Endothelial cell of umbilical vein (primary cell): ENCODE measurements at regions not wholly inside any gene's neighbourhood (a gene's known extent, or its start where the extent isn't known, plus 50 kb on each side); places are given as distances from the start of the nearest gene placed in this dataset.

ENCODE experiments used
- BruUV-seq: library from RNA; stranded (reverse); fragments of 400-500 nt; replicated peaks from 2 replicates; lab custom pipeline; 2021; lab: Mats Ljungman, UMichigan
- CTCF ChIA-PET: fragments of 300-600, 350-600 bp; sonication (Branson Sonifier 250); formaldehyde crosslinking; loops from one replicate; lab custom pipeline; 2021; ENCODE audit warnings: antibody characterized with exemption, inconsistent platforms; lab: Charles Lee
- POLR2A ChIA-PET: fragments of 300-600, 350-600 bp; sonication (Branson Sonifier 250); formaldehyde crosslinking; loops from one replicate; lab custom pipeline; 2021; ENCODE audit warnings: antibody characterized with exemption, inconsistent platforms; lab: Charles Lee
- DNase-seq: peaks from one replicate; pipeline ENCODE4 v3.0.0-alpha.2; 2011; ENCODE audit warnings: low read depth, low spot score
- FAIRE-seq: peaks from 2 replicates; lab custom pipeline; 2011; peaks lifted over from hg19 to GRCh38; lab: Jason Lieb, UNC
- H2AFZ ChIP-seq: 2 replicates; pipeline ENCODE4 v1.6.0; 2012; ENCODE audit warnings: low read depth, low read length, control low read depth, inconsistent platforms
- H3K27ac ChIP-seq: 2 replicates; pipeline ENCODE4 v1.5.1; 2011; ENCODE audit warnings: low read depth, mild to moderate bottlenecking, control low read depth, low read length, moderate library complexity; ENCODE audit not compliant: insufficient read depth
- H3K27me3 ChIP-seq, 2 experiments: 2 replicates each; pipeline versions ENCODE4 v1.6.0 to v1.6.1; 2011; ENCODE audit warnings: low read length in 2 of 2, mixed read lengths in 1 of 2; ENCODE audit not compliant: control insufficient read depth in 2 of 2, insufficient read depth in 2 of 2
- H3K36me3 ChIP-seq, 2 experiments: 2 replicates in 1 of 2; 3 replicates in 1 of 2; pipeline ENCODE4 v1.5.1; 2011; ENCODE audit warnings: low read length in 2 of 2, mild to moderate bottlenecking in 1 of 2, moderate library complexity in 1 of 2; ENCODE audit not compliant: control insufficient read depth in 2 of 2, insufficient read depth in 2 of 2; ENCODE audit errors: extremely low read depth in 1 of 2
- H3K4me1 ChIP-seq: 3 replicates; pipeline ENCODE4 v1.5.1; 2011; ENCODE audit warnings: mild to moderate bottlenecking, low read length; ENCODE audit not compliant: control insufficient read depth, insufficient read depth; ENCODE audit errors: extremely low read depth
- H3K4me2 ChIP-seq: 2 replicates; pipeline ENCODE4 v1.6.1; 2011; ENCODE audit warnings: low read length, control low read depth, mixed read lengths; ENCODE audit not compliant: insufficient read depth
- H3K4me3 ChIP-seq, 3 experiments: fragments of 200-600 bp in 1 of 3; sonication (generic), shearing (Covaris generic) in 1 of 3; replicated peaks in 1 of 3; 2 replicates each; pipeline ENCODE4 v1.5.1; 2011 to 2016; ENCODE audit warnings: control low read depth in 3 of 3, low read length in 3 of 3, mild to moderate bottlenecking in 2 of 3, inconsistent platforms in 1 of 3, low read depth in 1 of 3, moderate library complexity in 1 of 3; ENCODE audit not compliant: insufficient read depth in 1 of 3
- H3K79me2 ChIP-seq: 2 replicates; pipeline ENCODE4 v1.6.0; 2012; ENCODE audit warnings: low read length, inconsistent platforms; ENCODE audit not compliant: control insufficient read depth, insufficient read depth
- H3K9ac ChIP-seq: replicated peaks from 2 replicates; pipeline ENCODE3; 2011; ENCODE audit warnings: low read length, control low read depth; ENCODE audit not compliant: insufficient read depth; ENCODE audit errors: extremely low read depth
- H3K9me1 ChIP-seq: replicated peaks from 3 replicates; pipeline ENCODE4 v1.6.0; 2011; ENCODE audit warnings: mild to moderate bottlenecking, low read length; ENCODE audit not compliant: control insufficient read depth, insufficient read depth; ENCODE audit errors: extremely low read depth
- H3K9me3 ChIP-seq: replicated peaks from 2 replicates; pipeline ENCODE4 v1.5.1; 2012; ENCODE audit warnings: low read length, inconsistent platforms; ENCODE audit not compliant: control insufficient read depth, insufficient read depth
- H4K20me1 ChIP-seq: replicated peaks from 2 replicates; pipeline ENCODE3; 2011; ENCODE audit warnings: mild to moderate bottlenecking, low read length; ENCODE audit not compliant: control insufficient read depth, insufficient read depth; ENCODE audit errors: extremely low read depth
- EZH2 ChIP-seq: IDR thresholded peaks from 2 replicates; pipeline ENCODE4 v1.6.1; 2012; ENCODE audit warnings: borderline replicate concordance, low read depth, mild to moderate bottlenecking, moderate library complexity, low read length, inconsistent platforms; ENCODE audit not compliant: severe bottlenecking
- FOS ChIP-seq: IDR thresholded peaks from 2 replicates; pipeline ENCODE4 v1.6.1; 2011; ENCODE audit warnings: mild to moderate bottlenecking, low read length, moderate library complexity, borderline replicate concordance; ENCODE audit not compliant: insufficient read depth
- GATA2 ChIP-seq: IDR thresholded peaks from 2 replicates; pipeline ENCODE4 v1.7.0; 2011; ENCODE audit warnings: low read depth, mild to moderate bottlenecking, moderate library complexity, mixed read lengths, low read length; ENCODE audit not compliant: insufficient read length, insufficient read depth
- JUN ChIP-seq: IDR thresholded peaks from 2 replicates; pipeline ENCODE4 v1.6.1; 2011; ENCODE audit warnings: borderline replicate concordance, low read depth; ENCODE audit not compliant: insufficient read length, insufficient read depth
- MYC ChIP-seq: IDR thresholded peaks from one replicate; pipeline ENCODE4 v1.6.1; 2011; ENCODE audit warnings: mild to moderate bottlenecking, low read depth, low read length
- POLR2A ChIP-seq: IDR thresholded peaks from 2 replicates; pipeline ENCODE4 v1.6.1; 2012; ENCODE audit warnings: low read depth, mild to moderate bottlenecking, control low read depth, low read length
- POLR2AphosphoS5 ChIP-seq: IDR thresholded peaks from 2 replicates; pipeline ENCODE4 v1.6.1; 2012; ENCODE audit warnings: low read depth, mild to moderate bottlenecking, control low read depth, low read length, moderate library complexity; ENCODE audit not compliant: insufficient read depth
- dilution Hi-C: fragments of 300-500 bp; cut with MboI; formaldehyde crosslinking; loops from one replicate; pipeline ENCODE4 v1.15.0; 2019; ENCODE audit warnings: low sequenced_read_pairs; ENCODE audit not compliant: extremely low pct_ligation_motif_present
- intact Hi-C: fragments of 100-400 bp; cut with micrococcal nuclease; formaldehyde crosslinking; loops from one replicate; pipeline ENCODE4 v1.10.0; 2022
- TF ChIP-seq, protein P1 (sequence below): IDR thresholded peaks from 2 replicates; pipeline ENCODE4 v1.6.1; 2011; ENCODE audit not compliant: insufficient read depth, insufficient read length
- TF ChIP-seq, protein P2 (sequence below), 2 donors: IDR thresholded peaks; 1 replicate in 1 of 2; 2 replicates in 1 of 2; pipeline ENCODE4 v1.5.1; 2011; ENCODE audit warnings: low read length in 2 of 2, mild to moderate bottlenecking in 2 of 2, moderate library complexity in 2 of 2, control low read depth in 1 of 2, inconsistent platforms in 1 of 2, low read depth in 1 of 2; ENCODE audit not compliant: insufficient read depth in 1 of 2; ENCODE audit errors: extremely low read depth in 1 of 2

DNA sequence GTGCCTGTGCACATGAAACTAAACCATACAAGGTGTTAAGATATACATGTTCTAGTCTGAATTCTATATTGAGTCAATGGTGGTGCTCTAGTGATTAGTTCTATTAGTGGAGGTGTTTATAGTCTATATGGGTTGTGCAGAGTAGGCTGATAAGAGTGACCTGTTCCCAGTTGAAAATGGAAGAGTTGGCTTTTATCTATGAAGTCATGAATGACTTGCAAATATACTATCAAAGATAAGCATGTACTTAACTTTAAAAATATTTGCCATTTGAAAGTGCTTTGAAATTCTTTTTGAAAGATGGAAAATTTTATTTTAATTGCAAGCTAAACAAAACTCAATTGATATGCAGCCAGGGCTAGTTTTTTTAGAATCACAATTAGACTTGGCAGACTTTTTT lies 150.6 kb upstream of the SGO1 start:
- no peak overlapping the region for H2AFZ ChIP-seq
- no peak overlapping the region for H3K4me2 ChIP-seq
- H3K79me2 ChIP-seq, result no peaks in the 10 kb centered on the region
- no peaks in the 10 kb centered on the region for H3K4me1 ChIP-seq
- no peaks in the 10 kb centered on the region for H3K36me3 ChIP-seq
- dilution Hi-C loops (no loop called here), intact Hi-C loops (no loop called here)
- TF ChIP-seq GATA2, result no peak
- TF ChIP-seq, protein P1, sequence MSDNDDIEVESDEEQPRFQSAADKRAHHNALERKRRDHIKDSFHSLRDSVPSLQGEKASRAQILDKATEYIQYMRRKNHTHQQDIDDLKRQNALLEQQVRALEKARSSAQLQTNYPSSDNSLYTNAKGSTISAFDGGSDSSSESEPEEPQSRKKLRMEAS, result no peak
- no peaks in the 10 kb centered on the region for H3K9me1 ChIP-seq
- ChIA-PET POLR2A (no interaction called here), CTCF (no interaction called here)
- no TSS peak for BruUV-seq
- FAIRE-seq (no peak), DNase-seq (no peak)
- no peak overlapping the region for H3K4me3 ChIP-seq
- no peaks in the 10 kb centered on the region for H3K27me3 ChIP-seq
- H4K20me1 ChIP-seq, result no peaks in the 10 kb centered on the region
- H3K9ac ChIP-seq, result no peak overlapping the region
- no peaks in the 10 kb centered on the region for H3K9me3 ChIP-seq
- no peak overlapping the region for H3K27ac ChIP-seq

- intact Hi-C loops (no loop called here), dilution Hi-C loops (no loop called here)
- H3K9me1 ChIP-seq, result no peaks in the 10 kb centered on the region
- H3K9ac ChIP-seq, result no peak overlapping the region
- H2AFZ ChIP-seq, result no peak overlapping the region
- H3K27me3 ChIP-seq, result no peaks in the 10 kb centered on the region
- no peak overlapping the region for H3K27ac ChIP-seq
- H3K36me3 ChIP-seq, result no peaks in the 10 kb centered on the region
- H3K4me1 ChIP-seq, result no peaks in the 10 kb centered on the region
- ChIA-PET CTCF (interaction anchor here (0.9 to 3.5 kb wide), 3 partner anchors 109 to 1560 kb away, joined by 3 to 13 read pairs (median 3); no protein-coding TSS in a partner anchor), POLR2A (no interaction called here)
- H3K4me3 ChIP-seq, result no peak overlapping the region
- no peaks in the 10 kb centered on the region for H3K9me3 ChIP-seq
- H4K20me1 ChIP-seq, result no peaks in the 10 kb centered on the region
- H3K79me2 ChIP-seq, result no peaks in the 10 kb centered on the region
- DNase-seq (no peak), FAIRE-seq (no peak)
- no peak overlapping the region for H3K4me2 ChIP-seq
- TF ChIP-seq GATA2, result no peak
- no peak for TF ChIP-seq POLR2AphosphoS5
- no peak for TF ChIP-seq JUN
- TF ChIP-seq FOS, result no peak
- TF ChIP-seq, protein P2, sequence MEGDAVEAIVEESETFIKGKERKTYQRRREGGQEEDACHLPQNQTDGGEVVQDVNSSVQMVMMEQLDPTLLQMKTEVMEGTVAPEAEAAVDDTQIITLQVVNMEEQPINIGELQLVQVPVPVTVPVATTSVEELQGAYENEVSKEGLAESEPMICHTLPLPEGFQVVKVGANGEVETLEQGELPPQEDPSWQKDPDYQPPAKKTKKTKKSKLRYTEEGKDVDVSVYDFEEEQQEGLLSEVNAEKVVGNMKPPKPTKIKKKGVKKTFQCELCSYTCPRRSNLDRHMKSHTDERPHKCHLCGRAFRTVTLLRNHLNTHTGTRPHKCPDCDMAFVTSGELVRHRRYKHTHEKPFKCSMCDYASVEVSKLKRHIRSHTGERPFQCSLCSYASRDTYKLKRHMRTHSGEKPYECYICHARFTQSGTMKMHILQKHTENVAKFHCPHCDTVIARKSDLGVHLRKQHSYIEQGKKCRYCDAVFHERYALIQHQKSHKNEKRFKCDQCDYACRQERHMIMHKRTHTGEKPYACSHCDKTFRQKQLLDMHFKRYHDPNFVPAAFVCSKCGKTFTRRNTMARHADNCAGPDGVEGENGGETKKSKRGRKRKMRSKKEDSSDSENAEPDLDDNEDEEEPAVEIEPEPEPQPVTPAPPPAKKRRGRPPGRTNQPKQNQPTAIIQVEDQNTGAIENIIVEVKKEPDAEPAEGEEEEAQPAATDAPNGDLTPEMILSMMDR (IDR thresholded peaks at IDR 0.05; ENCODE audit: extremely low read depth in 1 of 2, insufficient read depth in 1 of 2, low read depth in 1 of 2, low read length in 2 of 2), result no peak
- TF ChIP-seq MYC, result no peak
- TF ChIP-seq EZH2, result no peak
- no peak for TF ChIP-seq POLR2A
- BruUV-seq, result no TSS peak
These were observed 148.8 kb upstream of the SGO1 start for GRCh38 chr3:20334842-20335241.
